K562 (cell line): ENCODE measurements at regions not wholly inside any gene's neighbourhood (a gene's known extent, or its start where the extent isn't known, plus 50 kb on each side); places are given as distances from the start of the nearest gene placed in this dataset.

Experiments
- ATAC-seq: fragments of 200-7000 bp; cut with Tn5 transposase; 3 replicates; pipeline ENCODE4 v1.9.1; 2020; ENCODE audit warnings: moderate library complexity
- BruUV-seq: library from RNA; stranded (reverse); fragments of 400-500 nt; replicated peaks from 2 replicates; lab custom pipeline; 2021; lab: Mats Ljungman, UMichigan
- CTCF ChIA-PET: fragments of 300-600 bp; formaldehyde crosslinking; extraction: SDS; loops from one replicate; lab custom pipeline; 2021; ENCODE audit warnings: low intra/inter-chr PET ratio; lab: Yijun Ruan, JAX
- POLR2A ChIA-PET: fragments of 300-600, 350-650 bp; sonication (Branson Sonifier 250); formaldehyde crosslinking; extraction: SDS; loops from one replicate; lab custom pipeline; 2021; ENCODE audit warnings: antibody characterized with exemption, inconsistent platforms; lab: Yijun Ruan, JAX
- DNase-seq, 4 experiments: peaks; one replicate each; pipeline versions ENCODE4 v3.0.0 to v3.0.0-alpha.2; 2011 to 2018; ENCODE audit warnings: low spot score in 3 of 4, mixed read lengths in 3 of 4; ENCODE audit errors: extremely low read depth in 1 of 4
- FAIRE-seq: peaks from 2 replicates; lab custom pipeline; 2011; peaks lifted over from hg19 to GRCh38; lab: Jason Lieb, UNC
- H2AFZ ChIP-seq: 2 replicates; pipeline ENCODE4 v1.6.0; 2011; ENCODE audit warnings: low read depth, low read length, control low read depth, inconsistent platforms
- H3K27ac ChIP-seq: fragments of 200-600 bp; 3 replicates; pipeline ENCODE4 v1.8.0; 2011; ENCODE audit warnings: low read depth, mild to moderate bottlenecking, control low read depth, inconsistent platforms, low read length, moderate library complexity, mixed read lengths; ENCODE audit errors: extremely low read depth
- H3K27me3 ChIP-seq, 2 experiments: fragments of 300-600 bp in 1 of 2; 2 replicates in 1 of 2; 3 replicates in 1 of 2; pipeline versions ENCODE4 v1.6.0 to v1.8.0; 2011; ENCODE audit warnings: inconsistent platforms in 2 of 2, low read length in 2 of 2, mild to moderate bottlenecking in 1 of 2, mixed read lengths in 1 of 2, moderate library complexity in 1 of 2; ENCODE audit not compliant: control insufficient read depth in 2 of 2, insufficient read depth in 2 of 2
- H3K36me3 ChIP-seq: fragments of 300-600 bp; 3 replicates; pipeline ENCODE4 v1.8.0; 2011; ENCODE audit warnings: mild to moderate bottlenecking, low read length, inconsistent platforms; ENCODE audit not compliant: control insufficient read depth, insufficient read depth
- H3K4me1 ChIP-seq, 2 experiments: fragments of 200-600 bp in 1 of 2; replicated peaks in 1 of 2; 2 replicates in 1 of 2; 3 replicates in 1 of 2; pipeline versions ENCODE4 v1.5.1 to v1.8.0; 2011; ENCODE audit warnings: inconsistent platforms in 2 of 2, low read length in 2 of 2, mild to moderate bottlenecking in 1 of 2, mixed read lengths in 1 of 2, moderate library complexity in 1 of 2; ENCODE audit not compliant: control insufficient read depth in 2 of 2, insufficient read depth in 2 of 2
- H3K4me2 ChIP-seq: 2 replicates; pipeline ENCODE4 v1.6.1; 2011; ENCODE audit warnings: low read length, control low read depth, inconsistent platforms, mixed read lengths; ENCODE audit not compliant: insufficient read depth
- H3K4me3 ChIP-seq: fragments of 200-600 bp; sonication (generic), shearing (Covaris generic); 2 replicates; pipeline ENCODE4 v1.5.1; 2016; ENCODE audit warnings: control low read depth, inconsistent platforms
- H3K79me2 ChIP-seq: fragments of 200-600 bp; 3 replicates; pipeline ENCODE4 v1.8.0; 2011; ENCODE audit warnings: low read length, inconsistent platforms; ENCODE audit not compliant: control insufficient read depth, insufficient read depth
- H3K9ac ChIP-seq, 2 experiments: 2 replicates each; pipeline versions ENCODE4 v1.6.0 to v1.6.1; 2011; ENCODE audit warnings: low read depth in 2 of 2, low read length in 2 of 2, control low read depth in 1 of 2, inconsistent platforms in 1 of 2, mild to moderate bottlenecking in 1 of 2, mixed read lengths in 1 of 2; ENCODE audit not compliant: insufficient read depth in 1 of 2
- H3K9me1 ChIP-seq: one replicate; pipeline ENCODE4 v1.6.0; 2011; ENCODE audit warnings: inconsistent platforms, mild to moderate bottlenecking, low read length, moderate library complexity; ENCODE audit not compliant: control insufficient read depth, insufficient read depth
- H3K9me3 ChIP-seq: replicated peaks from 2 replicates; pipeline ENCODE4 v1.5.1; 2011; ENCODE audit warnings: low read depth, low read length, inconsistent platforms; ENCODE audit not compliant: control insufficient read depth, insufficient read depth
- H4K20me1 ChIP-seq: replicated peaks from 2 replicates; pipeline ENCODE4 v1.6.1; 2011; ENCODE audit warnings: low read length, inconsistent platforms, mixed read lengths; ENCODE audit not compliant: control insufficient read depth, insufficient read depth
- BCLAF1 ChIP-seq, 2 experiments: fragments of 450-650 bp in 1 of 2; IDR thresholded peaks; 2 replicates each; pipeline ENCODE4 v1.6.1; 2011 to 2017; ENCODE audit warnings: low read depth in 2 of 2, antibody characterized with exemption in 1 of 2, borderline replicate concordance in 1 of 2, low read length in 1 of 2, mild to moderate bottlenecking in 1 of 2, mixed read lengths in 1 of 2; ENCODE audit not compliant: control insufficient read depth in 1 of 2
- CBX8 ChIP-seq: fragments of 200-600 bp; sonication (generic); IDR thresholded peaks from 2 replicates; pipeline ENCODE4 v1.6.1; 2012; ENCODE audit warnings: borderline replicate concordance, mixed run types, low read depth, mild to moderate bottlenecking, moderate library complexity, mixed read lengths, low read length, control low read depth, inconsistent platforms; ENCODE audit not compliant: poor library complexity, severe bottlenecking; ENCODE audit errors: extremely low read depth
- CTBP1 ChIP-seq: fragments of 450-650 bp; IDR thresholded peaks from 2 replicates; pipeline ENCODE4 v1.6.1; 2016; ENCODE audit warnings: borderline replicate concordance
- DEAF1 ChIP-seq: fragments of 450-650 bp; formaldehyde crosslinking; IDR thresholded peaks from 2 replicates; pipeline ENCODE4 v1.4.0; 2020; ENCODE audit warnings: mild to moderate bottlenecking, moderate library complexity
- E2F6 ChIP-seq, 2 experiments: IDR thresholded peaks; 2 replicates each; pipeline ENCODE4 v1.6.1; 2011; ENCODE audit warnings: borderline replicate concordance in 1 of 2, control low read depth in 1 of 2, low read depth in 1 of 2, low read length in 1 of 2, mild to moderate bottlenecking in 1 of 2, mixed read lengths in 1 of 2, moderate library complexity in 1 of 2; ENCODE audit not compliant: insufficient read depth in 1 of 2, insufficient read length in 1 of 2, poor library complexity in 1 of 2, severe bottlenecking in 1 of 2; ENCODE audit errors: extremely low read depth in 1 of 2
- MAFF ChIP-seq: IDR thresholded peaks from 2 replicates; pipeline ENCODE4 v1.6.1; 2012; ENCODE audit warnings: low read length, improper control_type of control experiment
- MYC ChIP-seq, 2 experiments: fragments of 250-450 bp in 1 of 2; sonication (Bioruptor Pico) in 1 of 2; IDR thresholded peaks; 2 replicates each; pipeline versions ENCODE4 v1.5.1 to v1.6.1; 2012 to 2021; ENCODE audit warnings: low read depth in 2 of 2, borderline replicate concordance in 1 of 2, improper control_type of control experiment in 1 of 2, low read length in 1 of 2, mild to moderate bottlenecking in 1 of 2, moderate library complexity in 1 of 2
- SMARCB1 ChIP-seq: IDR thresholded peaks from 2 replicates; pipeline ENCODE4 v1.6.1; 2011; ENCODE audit warnings: improper control_type of control experiment, low read depth; ENCODE audit not compliant: insufficient read length
- ZBTB7A ChIP-seq: IDR thresholded peaks from 2 replicates; pipeline ENCODE4 v1.6.1; 2011; ENCODE audit warnings: low read depth, mild to moderate bottlenecking, low read length, moderate library complexity, borderline replicate concordance; ENCODE audit not compliant: control insufficient read depth
- WGBS: fragments of 100-300 bp; shearing (Covaris generic); methylation state at CpG from one replicate; pipeline ENCODE4 v1.1.6; 2016; ENCODE audit warnings: low coverage, mixed read lengths; ENCODE audit not compliant: insufficient coverage; ENCODE audit errors: missing lambda C conversion rate; 5-methylcytosine and 5-hydroxymethylcytosine counted together
- in situ Hi-C: fragments of 300-500 bp; cut with MboI; formaldehyde crosslinking; loops from 4 replicates; pipeline ENCODE4 v1.15.0; 2018; ENCODE audit warnings: inconsistent platforms, mixed read lengths
- intact Hi-C: fragments of 100-400 bp; cut with micrococcal nuclease; formaldehyde crosslinking; loops from 2 replicates; pipeline ENCODE4 v1.14.2; 2022
- TF ChIP-seq, protein P1 (sequence below): fragments of 250-450 bp; sonication (Bioruptor Pico); IDR thresholded peaks from 2 replicates; pipeline ENCODE4 v1.4.0; 2020; ENCODE audit warnings: mild to moderate bottlenecking, moderate library complexity, borderline replicate concordance

DNA sequence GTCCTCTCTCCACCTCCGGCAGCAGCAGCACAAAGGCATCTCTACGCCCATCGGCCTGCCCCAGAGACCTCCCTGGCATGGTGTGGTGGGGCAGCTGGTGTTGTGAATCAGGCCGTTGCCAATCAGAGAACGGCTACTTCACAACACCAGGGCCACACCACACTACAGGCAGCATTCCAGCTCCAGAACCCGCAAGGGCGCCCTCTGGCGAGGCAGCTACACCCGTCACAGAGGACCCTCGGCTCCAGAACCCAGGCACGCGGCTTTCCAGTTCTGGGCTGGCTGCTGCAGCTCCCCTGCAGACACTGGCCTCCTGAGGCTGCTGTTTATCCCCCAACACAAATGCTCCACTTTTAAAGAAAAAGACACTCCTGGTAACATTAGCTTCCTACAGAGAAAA lies 127.5 kb upstream of the TOPAZ1 start:
- Histone ChIP-seq H3K4me1 (peaks cover 0 to 4% of the 10 kb centered on the region in 2 experiments; a peak in 2 of 5 replicates), H2AFZ (peak overlapping the region; percentile 63; the same call in 1 of the 2 replicates), H3K4me2 (peak overlapping the region; percentile 33; the same call in 1 of the 2 replicates), H4K20me1 (peaks cover 10% of the 10 kb centered on the region; the same call in 1 of the 2 replicates), H3K9me1 (no peaks in the 10 kb centered on the region), H3K36me3 (no peaks in the 10 kb centered on the region), H3K27me3 (peaks cover 14 to 69% of the 10 kb centered on the region in 2 experiments; a peak in 4 of 5 replicates), H3K4me3 (no peak overlapping the region), H3K79me2 (no peaks in the 10 kb centered on the region), H3K27ac (no peak overlapping the region), H3K9me3 (no peaks in the 10 kb centered on the region), H3K9ac (no peak overlapping the region)
- ChIA-PET POLR2A (interaction anchor here (0.5 to 0.6 kb wide), 2 partner anchors 208 to 427 kb away, joined by 3 read pairs; no protein-coding TSS in a partner anchor), CTCF (no interaction called here)
- in situ Hi-C loops (no loop called here), intact Hi-C loops (loop anchor here (5.0 kb wide), 1 partner anchor 347 kb away; no protein-coding TSS in a partner anchor)
- peak; percentile 69 to 76 (median 74) for DNase-seq
- BruUV-seq, result no TSS peak
- under 1% methylated on average over 12 of the region's 12 CpGs for whole genome bisulfite sequencing
- peak; percentile 99 for ATAC-seq
- FAIRE-seq, result peak; percentile 81
- TF ChIP-seq MYC (IDR thresholded peaks at IDR 0.05; ENCODE audit: low read depth, low read length) (peak; percentile 57; the same call in 1 of the 2 replicates), MYC (CRISPR knock-in tag; IDR thresholded peaks at IDR 0.05; ENCODE audit: borderline replicate concordance, low read depth) (no peak), CTBP1 (peak; percentile 31; the same call in 1 of the 2 replicates), CBX8 (no peak), ZBTB7A (peak; percentile 71; the same call in 1 of the 2 replicates), E2F6 (IDR thresholded peaks at IDR 0.05; ENCODE audit: borderline replicate concordance in 1 of 2, extremely low read depth in 1 of 2, insufficient read depth in 1 of 2, insufficient read length in 1 of 2, low read depth in 1 of 2, low read length in 1 of 2, poor library complexity in 1 of 2, severe bottlenecking in 1 of 2) (peak in 1 of 2 experiments; percentile 61), DEAF1 (CRISPR knock-in tag) (no peak), SMARCB1 (no peak), MAFF (no peak), BCLAF1 (IDR thresholded peaks at IDR 0.05; ENCODE audit: borderline replicate concordance in 1 of 2, control insufficient read depth in 1 of 2, low read depth in 2 of 2, low read length in 1 of 2) (no peak)
- TF ChIP-seq, protein P1, sequence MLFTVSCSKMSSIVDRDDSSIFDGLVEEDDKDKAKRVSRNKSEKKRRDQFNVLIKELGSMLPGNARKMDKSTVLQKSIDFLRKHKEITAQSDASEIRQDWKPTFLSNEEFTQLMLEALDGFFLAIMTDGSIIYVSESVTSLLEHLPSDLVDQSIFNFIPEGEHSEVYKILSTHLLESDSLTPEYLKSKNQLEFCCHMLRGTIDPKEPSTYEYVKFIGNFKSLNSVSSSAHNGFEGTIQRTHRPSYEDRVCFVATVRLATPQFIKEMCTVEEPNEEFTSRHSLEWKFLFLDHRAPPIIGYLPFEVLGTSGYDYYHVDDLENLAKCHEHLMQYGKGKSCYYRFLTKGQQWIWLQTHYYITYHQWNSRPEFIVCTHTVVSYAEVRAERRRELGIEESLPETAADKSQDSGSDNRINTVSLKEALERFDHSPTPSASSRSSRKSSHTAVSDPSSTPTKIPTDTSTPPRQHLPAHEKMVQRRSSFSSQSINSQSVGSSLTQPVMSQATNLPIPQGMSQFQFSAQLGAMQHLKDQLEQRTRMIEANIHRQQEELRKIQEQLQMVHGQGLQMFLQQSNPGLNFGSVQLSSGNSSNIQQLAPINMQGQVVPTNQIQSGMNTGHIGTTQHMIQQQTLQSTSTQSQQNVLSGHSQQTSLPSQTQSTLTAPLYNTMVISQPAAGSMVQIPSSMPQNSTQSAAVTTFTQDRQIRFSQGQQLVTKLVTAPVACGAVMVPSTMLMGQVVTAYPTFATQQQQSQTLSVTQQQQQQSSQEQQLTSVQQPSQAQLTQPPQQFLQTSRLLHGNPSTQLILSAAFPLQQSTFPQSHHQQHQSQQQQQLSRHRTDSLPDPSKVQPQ (CRISPR knock-in tag), result no peak
